HAP-1 (cell line): ENCODE measurements at regions not wholly inside any gene's neighbourhood (a gene's known extent, or its start where the extent isn't known, plus 50 kb on each side); places are given as distances from the start of the nearest gene placed in this dataset.

Experiments
- DNase-seq, 2 experiments: peaks; one replicate each; pipeline ENCODE4 v3.0.0-alpha.2; 2016 to 2020; ENCODE audit warnings: low spot score in 2 of 2
- H3K27me3 ChIP-seq: fragments of 250-450 bp; sonication (Bioruptor Pico); 2 replicates; pipeline ENCODE4 v1.5.1; 2020; ENCODE audit warnings: low read depth, mild to moderate bottlenecking, moderate library complexity
- H3K36me3 ChIP-seq: fragments of 250-450 bp; sonication (Bioruptor Pico); replicated peaks from 2 replicates; pipeline ENCODE4 v1.5.1; 2020; ENCODE audit warnings: mild to moderate bottlenecking
- H3K4me1 ChIP-seq: fragments of 250-450 bp; sonication (Bioruptor Pico); 2 replicates; pipeline ENCODE4 v1.5.1; 2020; ENCODE audit warnings: mild to moderate bottlenecking
- H3K4me3 ChIP-seq: fragments of 250-450 bp; sonication (Bioruptor Pico); 2 replicates; pipeline ENCODE4 v1.5.1; 2020; ENCODE audit warnings: mild to moderate bottlenecking, moderate library complexity
- H3K9me3 ChIP-seq: fragments of 250-450 bp; sonication (Bioruptor Pico); 2 replicates; pipeline ENCODE4 v1.5.1; 2020; ENCODE audit warnings: mild to moderate bottlenecking, moderate library complexity
- in situ Hi-C: fragments of 300-500 bp; cut with MboI; formaldehyde crosslinking; loops from 3 replicates; pipeline ENCODE4 v1.14.3; 2020; ENCODE audit warnings: low sequenced_read_pairs, inconsistent platforms, mixed read lengths

DNA sequence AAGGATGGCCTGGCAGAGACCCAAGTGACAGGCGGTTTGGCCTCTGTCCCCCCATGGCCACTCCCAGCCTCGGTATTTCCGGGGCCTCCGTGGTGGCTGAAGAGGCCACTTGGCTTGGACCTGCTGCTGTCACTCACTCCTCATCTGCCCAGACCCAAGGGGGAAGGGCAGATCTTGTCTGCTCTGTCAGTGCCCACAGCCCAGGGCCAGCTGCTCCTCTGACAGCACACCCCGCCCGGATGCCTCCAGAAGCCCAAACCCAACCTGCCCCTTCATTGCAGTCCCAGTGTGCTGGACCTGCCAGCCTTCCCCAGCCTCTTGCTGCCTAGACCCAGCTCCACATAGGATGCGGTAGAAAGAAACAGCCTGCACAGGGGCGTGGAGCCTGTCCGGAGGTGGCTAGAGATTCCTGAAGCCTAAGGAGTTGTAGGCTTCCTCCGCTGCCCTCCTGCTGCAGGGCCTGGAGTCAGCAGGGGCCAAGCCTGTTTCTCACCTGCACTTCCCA lies 52.0 kb downstream of the MAGEF1 start:
- Histone ChIP-seq H3K4me1 (no peaks in the 10 kb centered on the region; the same call in none of the 2 replicates), H3K4me3 (no peak overlapping the region), H3K36me3 (no peaks in the 10 kb centered on the region), H3K9me3 (no peaks in the 10 kb centered on the region), H3K27me3 (no peaks in the 10 kb centered on the region)
- in situ Hi-C loops, result no loop called here
- DNase-seq, result no peak

DNA sequence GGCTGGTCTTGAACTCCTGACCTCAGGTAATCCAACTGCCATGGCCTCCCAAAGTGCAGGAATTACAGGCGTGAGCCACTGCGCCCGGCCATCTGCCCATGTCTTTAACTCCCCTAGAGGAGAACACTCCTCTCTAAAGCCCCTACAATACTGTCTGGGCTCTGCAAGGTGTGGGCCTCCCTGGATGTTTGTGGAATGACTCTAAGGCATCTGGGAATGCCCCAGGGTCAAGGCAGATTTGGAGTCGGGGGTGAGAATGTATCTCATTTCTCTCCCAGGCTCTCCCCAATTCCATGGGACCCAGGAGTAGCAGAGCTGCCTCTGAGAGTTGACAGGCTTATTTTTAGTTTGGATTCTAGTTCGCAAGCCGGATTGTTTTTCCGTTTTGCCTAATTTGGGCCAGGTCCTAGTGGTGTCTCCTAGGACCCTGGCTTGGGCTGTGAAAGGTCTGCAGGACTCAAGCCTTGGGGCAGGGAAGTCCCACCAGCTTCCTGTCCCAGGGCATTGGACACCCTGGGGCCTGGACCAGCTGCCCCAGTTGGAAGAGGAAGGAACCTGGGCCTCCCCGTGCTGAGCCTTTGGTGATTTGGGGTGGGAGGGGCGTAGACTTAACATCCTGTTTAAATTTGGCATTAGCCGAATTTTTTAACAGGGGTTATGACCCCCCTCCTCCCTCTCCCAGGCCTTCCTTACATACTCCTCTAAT lies 53.5 kb downstream of the MAGEF1 start:
- Histone ChIP-seq H3K9me3 (no peaks in the 10 kb centered on the region), H3K4me1 (no peaks in the 10 kb centered on the region; the same call in none of the 2 replicates), H3K27me3 (no peaks in the 10 kb centered on the region), H3K36me3 (no peaks in the 10 kb centered on the region), H3K4me3 (no peak overlapping the region)
- DNase-seq, result no peak
- in situ Hi-C loops, result no loop called here

DNA sequence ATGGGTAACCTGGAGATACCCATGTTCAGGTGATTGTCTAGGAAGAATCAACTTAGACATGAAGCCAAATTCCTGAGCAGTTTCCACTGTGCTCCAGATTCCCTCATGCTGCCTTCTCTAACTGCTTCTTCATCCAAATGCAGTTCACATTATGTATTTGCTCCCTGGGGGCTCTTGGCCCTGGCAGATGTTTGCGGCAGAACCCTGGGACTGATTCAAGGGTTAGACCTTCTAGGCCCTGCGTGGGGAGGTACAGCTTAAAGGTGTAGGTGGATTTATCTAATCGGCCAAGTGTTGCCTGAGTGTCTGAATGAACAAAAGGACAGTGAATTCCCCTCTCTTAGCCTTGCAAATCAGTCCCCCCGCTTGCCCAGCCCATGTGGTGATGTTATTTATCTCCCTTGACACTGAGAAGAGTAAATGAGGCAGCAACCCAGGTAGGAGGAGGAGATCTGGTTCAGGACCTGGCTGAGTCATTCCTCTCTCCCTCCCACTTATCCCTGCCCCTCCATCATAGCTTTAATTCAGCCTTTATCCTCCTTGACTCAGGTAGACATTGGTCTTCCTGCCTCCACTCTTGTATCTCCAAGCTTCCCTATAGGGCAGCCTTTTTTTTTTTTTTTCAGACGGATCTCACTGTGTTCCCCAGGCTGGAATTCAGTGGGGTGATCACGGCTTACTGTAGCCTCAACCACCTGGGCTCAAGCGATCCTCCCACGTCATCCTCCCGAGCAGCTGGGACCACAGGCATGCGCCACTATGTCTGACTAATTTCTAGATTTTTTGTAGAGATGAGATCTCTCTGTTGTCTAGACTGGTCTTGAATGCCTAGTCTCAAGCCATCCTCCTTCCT lies 54.8 kb downstream of the MAGEF1 start:
- no peak for DNase-seq
- in situ Hi-C loops, result no loop called here
- Histone ChIP-seq H3K9me3 (no peaks in the 10 kb centered on the region), H3K4me1 (no peaks in the 10 kb centered on the region; the same call in none of the 2 replicates), H3K27me3 (no peaks in the 10 kb centered on the region), H3K36me3 (no peaks in the 10 kb centered on the region), H3K4me3 (no peak overlapping the region)

DNA sequence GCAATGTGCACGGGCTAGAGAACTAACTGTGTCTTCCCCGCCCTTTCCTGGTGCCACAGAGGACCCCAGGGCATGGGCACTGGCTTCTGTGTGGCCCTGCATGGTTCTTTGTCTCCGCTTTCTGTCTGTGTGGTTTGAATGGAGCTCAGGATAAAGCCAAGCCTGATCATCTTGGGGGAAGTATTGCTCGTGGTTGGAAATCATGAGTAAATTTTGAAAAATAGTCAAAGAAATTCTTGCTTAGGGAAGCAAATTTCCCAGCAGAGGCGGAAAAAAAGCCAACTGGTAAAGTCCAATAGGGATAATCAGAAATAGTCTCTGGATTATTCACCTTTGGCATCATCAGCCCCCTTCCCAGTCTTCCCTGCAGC lies 55.4 kb downstream of the MAGEF1 start:
- H3K4me3 ChIP-seq, result no peak overlapping the region

DNA sequence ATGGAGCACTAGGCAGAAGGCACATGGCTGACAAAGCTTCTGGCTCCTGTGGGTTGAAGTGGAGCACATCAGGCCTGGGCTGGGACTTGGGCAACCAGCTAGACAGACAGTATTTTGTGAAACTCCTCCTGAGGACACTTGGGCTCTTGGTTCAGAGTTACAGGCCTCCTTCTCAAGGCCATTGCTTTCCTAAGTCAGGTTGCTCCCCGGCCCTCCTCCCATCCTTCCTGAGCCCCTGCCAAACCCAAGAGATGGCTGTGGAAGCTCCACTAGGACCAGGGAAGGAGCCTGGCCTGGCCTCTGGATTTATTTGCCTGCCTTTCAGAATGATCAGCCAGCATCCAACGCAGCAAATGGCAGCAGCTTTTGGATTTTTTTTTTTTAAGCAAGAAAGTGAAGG lies 56.3 kb downstream of the MAGEF1 start:
- Histone ChIP-seq H3K4me1 (no peaks in the 10 kb centered on the region; the same call in none of the 2 replicates), H3K36me3 (no peaks in the 10 kb centered on the region), H3K27me3 (no peaks in the 10 kb centered on the region), H3K9me3 (no peaks in the 10 kb centered on the region), H3K4me3 (no peak overlapping the region)
- DNase-seq, result no peak
- in situ Hi-C loops, result no loop called here

More for the DNA sequence above, 55.4 kb downstream of the MAGEF1 start:
- Histone ChIP-seq H3K27me3 (no peaks in the 10 kb centered on the region), H3K4me1 (no peaks in the 10 kb centered on the region; the same call in none of the 2 replicates), H3K9me3 (no peaks in the 10 kb centered on the region), H3K36me3 (no peaks in the 10 kb centered on the region)
- in situ Hi-C loops, result no loop called here
- DNase-seq, result no peak

DNA sequence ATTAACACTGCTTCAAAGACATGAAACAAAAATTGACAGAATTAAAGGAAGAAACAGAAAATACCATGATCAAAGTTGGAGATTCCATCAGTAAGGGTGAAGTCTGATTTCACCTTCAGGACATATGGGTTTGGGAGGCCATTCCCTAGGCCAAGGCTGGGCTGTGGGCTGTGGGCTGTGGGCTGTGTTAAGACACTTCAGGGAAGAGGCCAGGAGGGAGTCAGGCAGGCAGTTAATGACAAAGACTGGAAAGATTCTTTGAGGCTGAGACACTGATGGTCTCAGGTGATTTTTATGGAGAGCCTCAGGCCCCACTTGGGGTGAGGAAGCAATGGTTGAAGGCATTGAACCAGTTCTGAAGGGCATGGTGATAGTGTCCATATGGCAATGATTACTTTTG lies 57.5 kb downstream of the MAGEF1 start:
- no peak for DNase-seq
- Histone ChIP-seq H3K27me3 (no peaks in the 10 kb centered on the region), H3K9me3 (no peaks in the 10 kb centered on the region), H3K4me3 (no peak overlapping the region), H3K4me1 (no peaks in the 10 kb centered on the region; the same call in none of the 2 replicates), H3K36me3 (no peaks in the 10 kb centered on the region)
- in situ Hi-C loops, result no loop called here

DNA sequence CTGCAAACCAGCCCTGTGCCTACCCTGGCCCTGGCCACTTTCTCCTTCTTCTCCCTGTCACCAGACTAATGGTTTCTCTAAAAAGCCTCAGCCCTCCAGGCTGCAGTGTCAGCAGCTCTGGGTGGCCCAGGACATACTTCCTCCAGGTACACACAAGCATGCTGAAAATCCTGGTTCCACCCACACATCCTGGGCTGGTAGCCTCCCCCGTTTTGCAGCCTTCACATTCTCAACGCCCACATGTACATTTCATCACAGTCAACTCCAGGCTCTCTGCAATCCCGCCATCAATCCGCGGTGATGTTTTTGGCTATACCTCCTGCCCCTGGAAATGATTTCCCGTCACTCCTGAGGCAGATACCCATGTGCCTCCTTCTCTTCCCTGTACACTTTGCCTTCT lies 59.4 kb downstream of the MAGEF1 start:
- no peak overlapping the region for H3K4me3 ChIP-seq
- in situ Hi-C loops, result no loop called here
- no peaks in the 10 kb centered on the region for H3K36me3 ChIP-seq
- no peaks in the 10 kb centered on the region; the same call in 1 of the 2 replicates for H3K4me1 ChIP-seq
- H3K9me3 ChIP-seq, result no peaks in the 10 kb centered on the region
- DNase-seq, result no peak
- no peaks in the 10 kb centered on the region for H3K27me3 ChIP-seq

DNA sequence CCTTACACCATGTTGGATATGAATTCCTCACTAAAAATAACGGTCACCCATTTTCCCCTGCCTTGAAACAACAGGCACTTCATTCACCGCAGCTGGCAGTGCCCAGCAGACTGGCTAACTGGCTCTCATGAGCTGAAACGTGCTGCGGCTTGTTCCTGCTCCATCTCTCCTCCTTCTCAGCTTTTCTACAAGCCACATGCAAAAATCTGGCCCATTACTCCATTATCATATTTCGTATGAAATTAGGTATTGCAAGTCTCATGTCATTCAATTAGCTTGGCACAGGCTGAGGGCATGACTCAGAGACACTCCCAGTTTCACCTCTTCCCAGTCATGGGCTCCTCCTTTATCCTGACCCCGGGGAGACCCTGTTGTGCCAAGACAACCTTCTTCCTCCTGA lies 60.0 kb downstream of the MAGEF1 start:
- no peaks in the 10 kb centered on the region for H3K27me3 ChIP-seq
- H3K9me3 ChIP-seq, result no peaks in the 10 kb centered on the region
- no peaks in the 10 kb centered on the region for H3K36me3 ChIP-seq
- no peak overlapping the region for H3K4me3 ChIP-seq
- no peaks in the 10 kb centered on the region; the same call in 1 of the 2 replicates for H3K4me1 ChIP-seq
- DNase-seq, result no peak
- in situ Hi-C loops, result no loop called here

DNA sequence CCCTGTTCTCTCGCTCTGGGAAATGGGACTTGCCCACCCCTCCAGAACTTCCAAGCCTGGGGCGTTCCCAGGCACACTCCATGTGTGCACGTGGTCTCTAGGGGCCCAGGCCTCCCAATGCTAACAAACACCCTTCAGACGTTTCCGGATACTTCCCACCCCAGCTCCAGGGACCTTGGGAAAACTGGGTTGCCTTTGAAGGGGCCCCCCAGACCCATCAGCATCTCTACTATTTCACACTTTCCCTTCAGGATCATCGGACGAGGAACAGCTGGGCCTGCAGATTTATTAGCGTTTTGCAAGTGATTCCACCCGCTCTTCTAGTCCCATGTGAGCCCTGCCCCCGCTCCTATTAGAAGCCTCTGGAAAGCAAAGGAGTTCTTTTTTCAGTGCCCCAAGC lies 63.2 kb downstream of the MAGEF1 start:
- Histone ChIP-seq H3K4me1 (no peaks in the 10 kb centered on the region), H3K9me3 (no peaks in the 10 kb centered on the region), H3K36me3 (no peaks in the 10 kb centered on the region), H3K4me3 (no peak overlapping the region), H3K27me3 (no peaks in the 10 kb centered on the region)
- DNase-seq, result no peak
- in situ Hi-C loops, result no loop called here

DNA sequence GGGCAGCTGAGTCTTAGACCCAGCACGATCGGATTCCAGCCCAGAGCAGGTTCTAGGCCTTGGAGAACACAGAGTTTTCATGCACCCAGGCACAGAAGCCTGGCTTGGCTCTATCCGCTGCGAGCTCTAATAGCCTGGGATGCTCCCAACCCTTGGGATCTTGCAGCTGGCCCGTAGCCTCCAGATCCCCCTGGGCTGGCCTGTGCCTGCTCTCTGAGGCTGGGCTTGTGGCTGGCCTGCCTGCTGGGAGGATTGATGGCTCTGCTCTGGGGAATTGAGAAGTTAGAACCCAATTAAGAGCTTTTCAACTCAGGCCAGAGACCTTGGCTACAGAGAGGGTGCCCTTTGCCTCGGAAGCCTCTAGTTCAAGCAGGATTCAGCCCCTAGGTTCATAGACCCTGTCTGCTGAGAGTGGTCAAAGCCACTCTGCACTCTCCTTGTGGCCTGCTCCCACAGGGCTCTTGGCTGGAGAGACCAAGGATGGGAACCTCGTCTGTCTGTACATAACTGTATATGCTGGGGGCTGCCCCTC lies 64.4 kb downstream of the MAGEF1 start:
- DNase-seq, result no peak
- H3K27me3 ChIP-seq, result no peaks in the 10 kb centered on the region
- no peaks in the 10 kb centered on the region for H3K4me1 ChIP-seq
- in situ Hi-C loops, result no loop called here
- H3K36me3 ChIP-seq, result no peaks in the 10 kb centered on the region
- no peak overlapping the region for H3K4me3 ChIP-seq
- H3K9me3 ChIP-seq, result no peaks in the 10 kb centered on the region

DNA sequence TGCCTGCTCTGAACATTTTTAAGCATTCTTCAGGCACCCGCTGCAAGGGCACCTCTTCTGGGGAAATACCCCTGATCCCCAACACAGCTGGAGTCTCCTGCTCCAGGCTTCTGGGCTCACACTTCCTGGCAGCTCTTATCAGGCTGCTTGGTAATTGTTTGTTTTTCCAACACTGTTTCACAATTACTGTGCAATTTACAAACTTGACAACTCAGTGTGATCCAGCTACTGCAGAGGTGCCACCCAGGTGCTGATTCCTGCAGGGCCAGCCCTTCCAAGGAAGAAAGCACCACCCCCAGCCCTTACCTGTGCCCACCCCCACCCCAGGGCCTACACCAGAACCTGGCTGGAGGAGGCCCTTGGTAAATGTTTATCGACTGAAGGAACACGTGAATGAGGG lies 66.5 kb downstream of the MAGEF1 start:
- H3K4me1 ChIP-seq, result no peaks in the 10 kb centered on the region

DNA sequence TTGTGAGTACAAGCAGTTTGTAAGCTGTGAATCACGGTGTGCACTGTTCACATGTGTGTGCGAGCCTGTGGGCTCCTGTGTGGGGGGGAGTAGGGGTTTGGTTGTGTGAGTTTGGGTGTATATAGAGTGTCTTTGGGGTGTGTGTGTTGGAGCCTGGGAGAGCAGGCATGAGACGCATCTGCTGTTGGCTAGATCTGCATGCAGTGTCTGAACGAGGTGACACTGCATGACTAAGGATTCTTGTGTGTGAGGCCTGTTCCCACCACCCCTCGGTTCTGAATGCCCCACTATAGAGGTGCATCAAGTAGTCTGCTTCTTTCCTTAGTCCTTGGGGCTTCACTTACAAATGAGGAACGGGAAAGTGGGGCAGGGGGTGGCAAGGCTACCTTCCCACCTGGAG lies 68.4 kb downstream of the MAGEF1 start:
- no peaks in the 10 kb centered on the region for H3K4me1 ChIP-seq
- no peak for DNase-seq
- H3K27me3 ChIP-seq, result no peaks in the 10 kb centered on the region
- no peak overlapping the region for H3K4me3 ChIP-seq
- H3K9me3 ChIP-seq, result no peaks in the 10 kb centered on the region
- in situ Hi-C loops, result no loop called here
- no peaks in the 10 kb centered on the region for H3K36me3 ChIP-seq

More for the DNA sequence above, 66.5 kb downstream of the MAGEF1 start:
- DNase-seq, result no peak
- Histone ChIP-seq H3K36me3 (no peaks in the 10 kb centered on the region), H3K9me3 (no peaks in the 10 kb centered on the region), H3K4me3 (no peak overlapping the region), H3K27me3 (no peaks in the 10 kb centered on the region)
- in situ Hi-C loops, result no loop called here

DNA sequence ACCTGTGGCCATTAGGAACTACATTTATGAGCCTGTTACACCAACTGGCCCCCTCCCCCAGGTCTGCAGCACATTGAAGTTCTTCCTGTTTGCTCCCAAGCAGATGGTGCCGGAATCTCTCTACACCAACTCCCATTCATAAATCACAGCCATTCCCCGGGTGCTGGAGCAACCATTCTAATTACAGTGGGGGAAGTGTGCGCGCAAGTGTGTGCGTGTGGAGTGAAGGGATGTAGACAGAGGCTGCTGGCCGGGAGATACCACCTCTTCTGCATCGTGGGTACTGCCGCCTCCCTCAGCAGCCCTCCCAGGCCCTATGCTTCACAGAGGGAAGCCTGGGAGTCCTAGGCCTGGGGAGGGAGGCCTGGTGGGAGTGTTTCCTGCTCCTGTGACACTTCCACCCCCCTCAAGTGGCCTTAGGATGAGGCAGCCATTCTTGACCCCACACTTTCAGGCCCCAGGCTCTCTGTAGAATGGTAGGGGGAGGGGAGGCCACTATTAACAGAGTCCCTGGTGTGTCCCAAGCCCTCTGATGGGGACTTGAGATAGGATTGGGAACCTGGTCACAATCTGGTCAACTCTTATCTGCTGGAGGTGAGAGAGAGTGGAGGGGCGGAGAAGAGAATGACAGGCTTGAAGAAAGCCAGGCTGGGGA lies 69.1 kb downstream of the MAGEF1 start:
- DNase-seq, result no peak
- in situ Hi-C loops, result no loop called here

More for the DNA sequence above, 69.1 kb downstream of the MAGEF1 start:
- H3K27me3 ChIP-seq, result no peaks in the 10 kb centered on the region
- no peak overlapping the region for H3K4me3 ChIP-seq
- H3K36me3 ChIP-seq, result no peaks in the 10 kb centered on the region
- no peaks in the 10 kb centered on the region for H3K9me3 ChIP-seq
- H3K4me1 ChIP-seq, result no peaks in the 10 kb centered on the region
